GM12865 (cell line): ENCODE measurements at regions not wholly inside any gene's neighbourhood (a gene's known extent, or its start where the extent isn't known, plus 50 kb on each side); places are given as distances from the start of the nearest gene placed in this dataset.

Experiments used
- DNase-seq: peaks from one replicate; pipeline ENCODE4 v3.0.0; 2010; ENCODE audit warnings: low read depth
- H3K4me3 ChIP-seq: 2 replicates; pipeline ENCODE4 v1.5.1; 2011; ENCODE audit warnings: mild to moderate bottlenecking, low read depth, low read length, control low read depth
- CTCF ChIP-seq: IDR thresholded peaks from 2 replicates; pipeline ENCODE4 v1.5.1; 2011; ENCODE audit warnings: low read length, control low read depth, low read depth, inconsistent platforms; ENCODE audit not compliant: insufficient read depth; ENCODE audit errors: missing control alignments

GRCh38 chr3:94460931-94461330 lies 398.1 kb downstream of the NSUN3 start:
- DNase-seq, result no peak
- H3K4me3 ChIP-seq, result no peak overlapping the region
- no peak for TF ChIP-seq CTCF

- no peak for TF ChIP-seq CTCF
- H3K4me3 ChIP-seq, result no peak overlapping the region
- no peak for DNase-seq
Measured at GRCh38 chr3:94462931-94463330, 400.1 kb downstream of the NSUN3 start.

- no peak overlapping the region for H3K4me3 ChIP-seq
- no peak for DNase-seq
- no peak for TF ChIP-seq CTCF
Measured at GRCh38 chr3:94472511-94472910, 409.6 kb downstream of the NSUN3 start.

- no peak overlapping the region for H3K4me3 ChIP-seq
- no peak for DNase-seq
- no peak for TF ChIP-seq CTCF
Measured at GRCh38 chr3:94481226-94481898, 418.5 kb downstream of the NSUN3 start.

GRCh38 chr3:94482686-94483085 lies 419.8 kb downstream of the NSUN3 start:
- no peak for TF ChIP-seq CTCF
- DNase-seq, result no peak

GRCh38 chr3:94483403-94483802 lies 420.5 kb downstream of the NSUN3 start:
- no peak for TF ChIP-seq CTCF
- no peak for DNase-seq
- H3K4me3 ChIP-seq, result no peak overlapping the region

More at GRCh38 chr3:94482686-94483085, 419.8 kb downstream of the NSUN3 start:
- H3K4me3 ChIP-seq, result no peak overlapping the region

GRCh38 chr3:94494992-94495391 lies 432.1 kb downstream of the NSUN3 start:
- no peak overlapping the region for H3K4me3 ChIP-seq
- TF ChIP-seq CTCF, result no peak
- no peak for DNase-seq
